HL-60 (cell line): ENCODE measurements at regions not wholly inside any gene's neighbourhood (a gene's known extent, or its start where the extent isn't known, plus 50 kb on each side); places are given as distances from the start of the nearest gene placed in this dataset.

Experiments
- DNase-seq, 2 experiments: peaks; one replicate each; pipeline ENCODE4 v3.0.0-alpha.2; 2010 to 2020; ENCODE audit warnings: low read depth in 1 of 2, low spot score in 1 of 2
- H3K27ac ChIP-seq: fragments of 250-450 bp; sonication (Bioruptor Pico); replicated peaks from 2 replicates; pipeline ENCODE4 v1.5.1; 2020; ENCODE audit warnings: mild to moderate bottlenecking, moderate library complexity
- H3K27me3 ChIP-seq: fragments of 250-450 bp; sonication (Bioruptor Pico); 2 replicates; pipeline ENCODE4 v1.5.1; 2021; ENCODE audit warnings: mild to moderate bottlenecking, moderate library complexity; ENCODE audit not compliant: insufficient read depth, poor library complexity, severe bottlenecking
- H3K4me3 ChIP-seq: replicated peaks from 2 replicates; pipeline ENCODE4 v1.5.1; 2011; ENCODE audit warnings: mild to moderate bottlenecking, control low read depth, low read length; ENCODE audit not compliant: insufficient read depth
- CTCF ChIP-seq: IDR thresholded peaks from one replicate; pipeline ENCODE4 v1.5.1; 2011; ENCODE audit warnings: low read length, control low read depth, inconsistent platforms; ENCODE audit not compliant: insufficient read depth
- GABPA ChIP-seq: IDR thresholded peaks from 2 replicates; pipeline ENCODE4 v1.6.1; 2012; ENCODE audit warnings: low read depth
- POLR2AphosphoS5 ChIP-seq: IDR thresholded peaks from 2 replicates; pipeline ENCODE4 v1.6.1; 2012; ENCODE audit warnings: low read depth
- SPI1 ChIP-seq: IDR thresholded peaks from 2 replicates; pipeline ENCODE4 v1.6.1; 2012; ENCODE audit warnings: low read depth, mild to moderate bottlenecking, borderline replicate concordance
- TF ChIP-seq, protein P1 (sequence below): IDR thresholded peaks from 2 replicates; pipeline ENCODE4 v1.6.1; 2012; ENCODE audit warnings: low read depth; ENCODE audit not compliant: insufficient replicate concordance

DNA sequence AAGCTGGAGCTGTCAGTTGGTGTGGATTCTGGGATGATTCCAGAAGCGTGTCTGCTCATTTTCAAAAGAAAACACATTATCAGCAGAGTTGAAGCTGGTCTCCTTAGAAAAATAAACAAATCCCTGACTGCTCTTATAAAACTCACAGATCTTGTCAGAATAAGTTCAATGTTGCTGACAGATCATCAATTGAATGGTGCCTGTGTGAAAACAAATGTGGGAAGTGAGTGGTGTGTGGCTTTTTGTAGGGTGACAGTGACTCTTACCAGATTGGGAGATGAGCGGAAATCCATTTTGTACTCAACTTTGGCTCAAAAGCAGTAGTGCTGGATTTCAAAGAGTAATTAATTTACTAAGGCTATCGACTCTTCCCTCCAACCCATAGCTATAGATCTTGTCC, 807.8 kb downstream of the RAPGEF2 start:
- Histone ChIP-seq H3K27ac (no peak overlapping the region), H3K4me3 (no peak overlapping the region), H3K27me3 (no peaks in the 10 kb centered on the region)
- no peak for DNase-seq
- TF ChIP-seq CTCF (no peak), GABPA (no peak), SPI1 (no peak), POLR2AphosphoS5 (no peak)
- TF ChIP-seq, protein P1, sequence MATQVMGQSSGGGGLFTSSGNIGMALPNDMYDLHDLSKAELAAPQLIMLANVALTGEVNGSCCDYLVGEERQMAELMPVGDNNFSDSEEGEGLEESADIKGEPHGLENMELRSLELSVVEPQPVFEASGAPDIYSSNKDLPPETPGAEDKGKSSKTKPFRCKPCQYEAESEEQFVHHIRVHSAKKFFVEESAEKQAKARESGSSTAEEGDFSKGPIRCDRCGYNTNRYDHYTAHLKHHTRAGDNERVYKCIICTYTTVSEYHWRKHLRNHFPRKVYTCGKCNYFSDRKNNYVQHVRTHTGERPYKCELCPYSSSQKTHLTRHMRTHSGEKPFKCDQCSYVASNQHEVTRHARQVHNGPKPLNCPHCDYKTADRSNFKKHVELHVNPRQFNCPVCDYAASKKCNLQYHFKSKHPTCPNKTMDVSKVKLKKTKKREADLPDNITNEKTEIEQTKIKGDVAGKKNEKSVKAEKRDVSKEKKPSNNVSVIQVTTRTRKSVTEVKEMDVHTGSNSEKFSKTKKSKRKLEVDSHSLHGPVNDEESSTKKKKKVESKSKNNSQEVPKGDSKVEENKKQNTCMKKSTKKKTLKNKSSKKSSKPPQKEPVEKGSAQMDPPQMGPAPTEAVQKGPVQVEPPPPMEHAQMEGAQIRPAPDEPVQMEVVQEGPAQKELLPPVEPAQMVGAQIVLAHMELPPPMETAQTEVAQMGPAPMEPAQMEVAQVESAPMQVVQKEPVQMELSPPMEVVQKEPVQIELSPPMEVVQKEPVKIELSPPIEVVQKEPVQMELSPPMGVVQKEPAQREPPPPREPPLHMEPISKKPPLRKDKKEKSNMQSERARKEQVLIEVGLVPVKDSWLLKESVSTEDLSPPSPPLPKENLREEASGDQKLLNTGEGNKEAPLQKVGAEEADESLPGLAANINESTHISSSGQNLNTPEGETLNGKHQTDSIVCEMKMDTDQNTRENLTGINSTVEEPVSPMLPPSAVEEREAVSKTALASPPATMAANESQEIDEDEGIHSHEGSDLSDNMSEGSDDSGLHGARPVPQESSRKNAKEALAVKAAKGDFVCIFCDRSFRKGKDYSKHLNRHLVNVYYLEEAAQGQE = no peak

DNA sequence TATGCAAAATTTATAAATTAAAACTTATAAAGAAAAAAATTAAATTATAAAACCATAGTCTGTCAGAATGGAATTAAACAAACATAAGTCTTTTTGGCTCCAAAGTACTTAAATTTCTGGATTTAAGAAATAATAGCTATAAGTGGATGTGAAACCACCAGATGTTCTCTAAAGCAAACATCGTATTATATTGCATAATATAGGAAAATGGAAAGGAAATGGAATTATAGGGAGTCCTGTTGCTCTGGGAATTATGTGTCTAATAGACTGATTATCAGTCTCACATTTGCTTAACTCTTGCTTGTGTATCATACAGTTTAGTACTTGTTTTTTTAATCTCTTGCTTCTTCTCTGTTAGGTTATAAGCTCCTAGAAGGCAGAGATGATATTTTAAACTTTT, 819.2 kb downstream of the RAPGEF2 start:
- no peak for DNase-seq
- no peak overlapping the region for H3K27ac ChIP-seq
- TF ChIP-seq POLR2AphosphoS5 (no peak), GABPA (no peak), SPI1 (no peak), CTCF (no peak)
- TF ChIP-seq, protein P1 = no peak
- no peaks in the 10 kb centered on the region for H3K27me3 ChIP-seq
- no peak overlapping the region for H3K4me3 ChIP-seq

DNA sequence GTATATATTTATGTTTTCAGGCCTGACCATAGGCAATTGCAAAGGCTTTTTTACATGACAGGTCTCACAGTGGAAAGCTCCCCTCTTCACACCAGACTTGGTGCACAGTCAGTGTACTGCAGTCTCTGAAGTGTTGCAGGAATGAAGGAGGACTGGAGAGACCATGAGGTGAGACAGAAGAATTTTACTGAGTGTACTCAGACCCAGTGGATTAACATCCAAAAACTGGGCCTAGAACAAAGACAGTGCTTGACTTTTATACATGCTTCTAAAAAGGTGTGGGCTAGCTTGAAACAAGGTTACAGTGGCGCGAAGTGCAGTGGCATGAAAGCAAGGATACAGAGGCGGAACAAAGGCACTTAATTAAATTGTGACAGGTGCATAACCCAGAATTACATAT, 822.9 kb downstream of the RAPGEF2 start:
- TF ChIP-seq POLR2AphosphoS5 (no peak), SPI1 (no peak), CTCF (no peak), GABPA (no peak)
- TF ChIP-seq, protein P1 = no peak

More for the DNA sequence above, 822.9 kb downstream of the RAPGEF2 start:
- no peak overlapping the region for H3K27ac ChIP-seq
- H3K4me3 ChIP-seq = no peak overlapping the region
- no peaks in the 10 kb centered on the region for H3K27me3 ChIP-seq
- DNase-seq = no peak
